PFSK-1 (cell line): ENCODE measurements at regions not wholly inside any gene's neighbourhood (a gene's known extent, or its start where the extent isn't known, plus 50 kb on each side); places are given as distances from the start of the nearest gene placed in this dataset.

Source experiments
- FOXP2 ChIP-seq: optimal IDR thresholded peaks from 2 replicates; pipeline ENCODE3; 2011; ENCODE audit warnings: borderline replicate concordance, control low read depth, inconsistent platforms; ENCODE audit not compliant: insufficient read depth; ENCODE audit errors: extremely low read length, extremely low read depth
- POLR2AphosphoS5 ChIP-seq: IDR thresholded peaks from 2 replicates; pipeline ENCODE4 v1.6.1; 2012; ENCODE audit warnings: low read depth, mild to moderate bottlenecking, control low read depth, low read length, moderate library complexity
- REST ChIP-seq, 2 experiments: IDR thresholded peaks; 2 replicates each; pipeline versions ENCODE4 v1.6.1 to v1.8.0; 2011 to 2012; ENCODE audit warnings: low read depth in 2 of 2, low read length in 2 of 2, control low read depth in 1 of 2, inconsistent platforms in 1 of 2, mild to moderate bottlenecking in 1 of 2, moderate library complexity in 1 of 2; ENCODE audit not compliant: insufficient read depth in 1 of 2
- SIN3A ChIP-seq: IDR thresholded peaks from 2 replicates; pipeline ENCODE4 v1.6.1; 2012; ENCODE audit warnings: mild to moderate bottlenecking, low read length, moderate library complexity, borderline replicate concordance; ENCODE audit not compliant: insufficient read depth
- TAF1 ChIP-seq: IDR thresholded peaks from 2 replicates; pipeline ENCODE4 v1.6.1; 2012; ENCODE audit warnings: low read length, control low read depth, borderline replicate concordance; ENCODE audit not compliant: insufficient read depth

GRCh38 chr6:12525276-12525675 lies 191.3 kb upstream of the PHACTR1 start:
- no peak for TF ChIP-seq TAF1
- no peak for TF ChIP-seq FOXP2
- no peak for TF ChIP-seq REST (IDR thresholded peaks at IDR 0.05; ENCODE audit: insufficient read depth in 1 of 2, low read depth in 2 of 2, low read length in 2 of 2)
- no peak for TF ChIP-seq SIN3A
- TF ChIP-seq POLR2AphosphoS5: no peak

GRCh38 chr6:12527339-12527738 lies 189.2 kb upstream of the PHACTR1 start:
- TF ChIP-seq FOXP2 (no peak), POLR2AphosphoS5 (no peak), REST (IDR thresholded peaks at IDR 0.05; ENCODE audit: insufficient read depth in 1 of 2, low read depth in 2 of 2, low read length in 2 of 2) (no peak), SIN3A (no peak), TAF1 (no peak)

- TF ChIP-seq REST (IDR thresholded peaks at IDR 0.05; ENCODE audit: insufficient read depth in 1 of 2, low read depth in 2 of 2, low read length in 2 of 2) (no peak), TAF1 (no peak), POLR2AphosphoS5 (no peak), FOXP2 (no peak), SIN3A (no peak)
Observed at GRCh38 chr6:12528136-12528535, 188.4 kb upstream of the PHACTR1 start.

DNA sequence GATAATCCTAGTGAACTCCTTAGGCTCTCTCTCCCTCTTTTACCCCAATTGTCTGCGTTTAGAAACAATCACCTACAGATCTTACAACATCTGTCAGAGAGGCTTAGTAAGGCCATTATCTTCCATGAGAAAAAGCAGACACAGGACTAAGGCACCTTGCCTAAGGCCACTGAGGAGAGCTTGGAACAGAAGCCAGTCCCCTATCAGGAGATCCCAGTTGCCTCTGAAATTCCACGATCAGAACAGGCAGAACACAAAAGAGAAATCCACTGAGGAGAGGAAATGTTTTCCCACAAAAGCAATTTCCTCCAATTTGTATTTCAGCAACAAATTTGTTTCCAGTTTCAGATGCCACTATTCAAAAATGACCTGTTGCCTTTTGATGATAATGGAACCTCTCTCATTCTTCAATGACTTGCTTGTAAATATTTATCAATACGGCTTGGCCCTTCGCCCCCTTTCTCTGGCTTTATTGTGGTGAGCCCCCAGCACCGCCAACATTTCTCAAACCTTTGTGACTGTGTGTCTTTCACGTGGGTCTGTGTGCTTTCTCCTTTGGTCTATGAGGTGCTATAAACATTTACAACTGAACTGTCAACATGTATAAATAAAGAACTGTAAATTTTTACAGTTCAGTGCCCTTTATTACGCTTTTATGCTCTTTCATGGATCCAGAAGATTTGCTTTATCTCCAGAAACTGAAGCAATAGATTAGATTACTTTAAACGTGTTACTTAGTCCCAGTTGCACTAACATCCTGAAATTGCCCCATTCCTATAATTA lies 187.8 kb upstream of the PHACTR1 start:
- no peak for TF ChIP-seq FOXP2
- no peak for TF ChIP-seq REST (IDR thresholded peaks at IDR 0.05; ENCODE audit: insufficient read depth in 1 of 2, low read depth in 2 of 2, low read length in 2 of 2)
- no peak for TF ChIP-seq SIN3A
- no peak for TF ChIP-seq POLR2AphosphoS5
- no peak for TF ChIP-seq TAF1

- TF ChIP-seq SIN3A (no peak), TAF1 (no peak), REST (IDR thresholded peaks at IDR 0.05; ENCODE audit: insufficient read depth in 1 of 2, low read depth in 2 of 2, low read length in 2 of 2) (no peak), FOXP2 (no peak), POLR2AphosphoS5 (no peak)
Observed at GRCh38 chr6:12529364-12530019, 187.1 kb upstream of the PHACTR1 start.
